Fibroblast of skin of scalp (primary cell): ENCODE measurements at regions not wholly inside any gene's neighbourhood (a gene's known extent, or its start where the extent isn't known, plus 50 kb on each side); places are given as distances from the start of the nearest gene placed in this dataset.
"Not testable (repeated sequence)": the region's sequence is repeated elsewhere in the genome, so short reads cannot be mapped to it uniquely, and the experiment has no call there.

Experiments used
- DNase-seq: peaks from one replicate; pipeline ENCODE4 v3.0.0-alpha.2; 2013

DNA sequence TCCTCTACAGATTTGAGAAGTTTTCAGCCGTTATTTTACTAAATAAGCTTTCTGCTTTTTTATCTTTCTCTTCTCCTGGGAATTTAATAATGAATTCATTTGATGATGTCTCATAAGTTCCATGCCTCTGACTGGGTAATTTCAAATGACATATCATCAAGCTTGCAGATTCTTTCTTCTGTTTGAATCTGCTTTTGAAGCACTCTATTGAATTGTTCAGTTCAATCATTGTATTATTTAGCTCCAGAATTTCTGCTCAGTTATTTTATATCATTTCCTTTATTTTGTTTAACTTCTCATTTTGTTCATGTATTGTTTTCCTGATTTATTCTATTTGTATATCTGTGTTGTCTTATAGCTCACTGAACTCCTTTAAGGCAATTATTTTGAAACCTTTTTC is 196.9 kb upstream of the CNTNAP2 start:
- DNase-seq = no peak

GRCh38 chr7:145916776-145917175 is 199.8 kb upstream of the CNTNAP2 start:
- no peak for DNase-seq

- no peak for DNase-seq
Measured at GRCh38 chr7:145915679-145916078, 200.9 kb upstream of the CNTNAP2 start.

GRCh38 chr7:145909991-145910513 is 206.5 kb upstream of the CNTNAP2 start:
- peak; percentile 51 for DNase-seq

GRCh38 chr7:145903658-145904057 is 212.9 kb upstream of the CNTNAP2 start:
- no peak for DNase-seq

- DNase-seq = no peak
Measured at GRCh38 chr7:145902123-145902522, 214.5 kb upstream of the CNTNAP2 start.

DNA sequence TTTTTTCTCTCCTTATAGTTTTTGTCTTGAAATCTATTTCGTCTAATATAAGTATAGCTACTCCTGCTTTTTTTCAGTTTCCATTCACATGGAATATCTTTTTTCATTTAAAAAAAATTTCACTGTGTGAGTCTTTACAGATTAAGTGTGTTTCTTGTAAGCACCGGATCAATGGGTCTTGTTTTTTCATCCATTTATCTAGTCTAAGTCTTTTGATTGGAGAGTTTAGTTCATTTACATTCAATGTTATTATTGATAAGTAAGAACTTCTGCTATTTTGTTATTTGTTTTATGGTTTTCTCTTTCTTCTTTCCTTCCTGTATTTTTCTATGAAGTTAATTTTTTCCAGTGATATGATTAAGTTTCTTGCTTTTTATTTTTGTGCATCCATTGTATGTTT is 216.7 kb upstream of the CNTNAP2 start:
- DNase-seq = no peak

DNA sequence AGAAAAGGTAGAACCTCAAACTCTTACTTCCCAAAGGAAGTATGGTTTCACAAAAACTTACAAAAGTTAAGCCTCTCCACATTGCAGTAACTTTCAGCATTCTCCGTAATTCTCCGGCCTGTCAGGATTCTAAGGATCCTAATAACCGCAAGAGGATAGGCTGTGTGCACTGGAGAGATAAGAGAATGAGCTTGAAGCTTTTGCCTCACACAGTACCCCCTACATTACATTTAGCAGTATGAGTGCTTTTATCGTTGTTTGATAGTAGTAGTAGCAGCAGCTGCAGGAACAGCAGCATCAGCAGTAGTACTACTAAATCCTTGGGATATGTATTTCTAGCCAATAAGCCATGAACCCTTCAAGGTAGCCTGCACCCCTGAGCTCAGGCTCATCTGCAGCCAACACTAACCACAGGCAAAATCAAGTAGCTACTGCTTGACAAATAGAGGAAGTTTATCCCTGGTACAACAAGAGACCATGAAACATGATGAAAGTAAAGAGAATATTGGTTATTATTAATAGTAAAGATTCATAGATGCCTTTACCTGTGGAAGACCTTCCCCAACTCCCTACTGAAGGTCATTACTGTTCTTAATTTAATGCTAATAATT is 222.6 kb upstream of the CNTNAP2 start:
- no peak for DNase-seq

DNA sequence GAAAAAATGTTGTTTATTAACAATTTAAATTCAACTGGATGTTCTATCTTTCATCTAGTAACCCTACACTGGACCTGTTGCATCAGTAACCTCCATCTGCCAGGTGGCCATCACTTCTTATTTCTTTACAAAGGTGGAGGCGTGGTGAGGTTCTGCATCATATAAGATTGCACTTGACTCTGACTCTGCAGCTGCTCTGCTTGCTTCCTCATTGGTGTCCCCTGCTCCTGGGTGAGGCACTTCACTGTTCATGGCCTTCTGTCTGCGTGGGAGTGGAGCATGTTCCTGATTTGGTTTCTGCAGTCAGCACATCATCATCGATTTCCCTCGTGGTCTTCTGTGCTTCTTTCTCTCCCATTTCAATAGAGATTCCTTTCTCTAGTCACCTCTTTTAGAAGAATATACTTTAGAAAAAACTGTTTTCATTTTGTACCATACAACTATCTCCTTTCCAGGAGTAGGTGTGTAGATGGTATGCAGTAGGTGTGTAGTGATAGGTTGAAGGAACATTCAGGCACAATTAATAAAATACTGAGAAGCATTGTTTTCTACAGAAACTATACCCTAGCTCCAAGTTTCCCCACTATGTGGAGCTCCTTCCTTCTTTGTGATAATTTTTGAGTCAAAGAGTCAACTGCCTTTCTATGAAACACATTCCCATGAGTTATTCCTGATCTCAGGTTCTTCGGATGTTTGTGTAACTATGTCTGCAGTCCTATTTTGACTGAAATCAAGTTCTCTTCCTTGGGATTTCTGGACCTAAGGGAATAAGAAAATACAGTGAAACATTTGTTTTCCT is 231.7 kb upstream of the CNTNAP2 start:
- DNase-seq = no peak

DNA sequence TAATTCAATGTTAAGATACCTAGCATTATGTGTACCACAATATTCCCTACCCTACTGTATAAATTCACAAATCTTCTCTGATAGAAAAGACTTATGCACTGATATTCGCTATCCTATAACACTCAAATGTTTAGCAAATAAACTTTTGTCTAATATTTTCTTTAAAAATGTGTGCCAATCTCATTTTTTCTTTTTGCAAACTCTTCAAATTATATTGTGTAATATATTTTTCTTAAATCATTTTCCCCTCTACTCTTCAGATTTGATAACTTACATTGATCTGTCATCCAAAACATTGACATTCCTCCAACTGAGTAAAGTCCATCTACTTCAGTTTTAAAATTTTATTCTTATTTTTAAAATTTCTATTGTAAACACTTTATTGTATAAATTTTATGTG is 240.2 kb upstream of the CNTNAP2 start:
- no peak for DNase-seq

DNA sequence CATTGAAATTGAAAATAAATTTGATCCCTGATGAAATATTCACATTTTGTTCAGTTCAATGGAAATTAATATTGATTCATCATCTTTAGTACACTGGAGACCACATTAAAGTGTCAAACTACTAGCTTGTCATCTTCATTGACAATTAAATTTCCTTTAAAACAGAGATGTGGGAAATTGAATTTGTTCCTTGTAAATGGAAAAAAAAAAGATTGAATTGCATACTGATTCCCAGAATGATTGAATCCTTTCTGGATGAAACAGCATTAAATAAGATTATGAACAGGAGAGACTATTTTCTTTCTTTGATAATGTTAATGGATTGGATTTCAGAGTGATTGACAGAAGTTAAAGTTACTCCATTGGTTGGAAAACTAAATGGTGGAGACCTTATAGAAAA is 241.3 kb upstream of the CNTNAP2 start:
- no peak for DNase-seq

DNA sequence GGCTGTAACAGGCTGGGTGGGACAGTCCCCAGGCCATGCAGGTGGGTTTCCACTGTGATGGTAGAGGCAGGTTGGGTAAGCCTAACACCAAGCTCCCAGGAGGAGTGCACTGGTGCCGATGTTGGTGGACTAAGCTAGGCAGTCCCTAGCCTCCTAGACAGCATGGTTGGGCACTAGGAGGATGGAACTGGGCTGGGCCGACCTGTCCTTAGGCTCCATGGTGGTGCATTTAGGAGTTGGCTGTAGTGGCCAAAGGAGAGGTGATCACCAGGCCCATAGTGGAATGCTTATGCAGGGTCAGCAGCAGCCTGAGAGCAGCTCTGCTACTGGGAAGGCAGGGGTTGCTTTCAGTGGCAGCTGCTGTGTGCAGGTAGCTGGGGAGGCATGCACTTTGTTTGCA is 247.7 kb upstream of the CNTNAP2 start:
- no peak for DNase-seq

DNA sequence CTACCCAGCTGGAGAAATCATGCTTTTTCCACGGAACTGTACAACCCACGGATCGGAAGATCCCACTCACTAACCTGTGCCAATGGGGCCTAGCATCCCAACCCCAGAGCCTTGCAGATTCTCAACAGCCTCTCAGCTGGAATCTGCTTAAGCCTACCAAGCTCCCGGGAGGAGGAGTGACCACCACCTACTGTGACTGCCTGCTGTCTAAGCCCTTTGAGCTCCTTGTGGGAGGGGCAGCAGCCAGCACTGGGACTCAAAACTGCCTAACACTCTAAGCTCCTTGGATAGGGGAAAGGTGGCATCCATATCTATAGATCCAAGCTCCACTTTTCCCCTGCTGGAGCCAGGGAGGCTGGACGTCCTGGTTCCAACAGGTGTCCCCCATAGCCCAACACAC is 254.4 kb upstream of the CNTNAP2 start:
- no peak for DNase-seq

DNA sequence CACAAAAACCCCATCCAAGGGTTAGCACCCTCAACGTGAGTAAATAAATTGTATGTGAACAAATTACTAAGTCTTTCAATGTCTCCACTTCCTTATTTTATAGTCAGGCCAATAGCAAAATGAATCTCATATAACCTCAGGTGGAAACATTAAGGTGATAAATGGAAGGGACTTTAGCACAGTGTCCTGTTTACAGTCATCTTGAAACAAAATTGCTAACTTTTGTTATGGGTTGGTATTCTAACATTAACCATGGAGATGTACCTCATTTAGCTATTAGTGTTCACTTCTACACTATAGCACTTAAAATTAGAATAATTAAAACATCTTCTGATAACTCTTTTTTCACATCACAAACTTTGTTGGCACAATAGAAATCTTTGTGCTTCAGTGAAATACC is 255.8 kb upstream of the CNTNAP2 start:
- DNase-seq = no peak

DNA sequence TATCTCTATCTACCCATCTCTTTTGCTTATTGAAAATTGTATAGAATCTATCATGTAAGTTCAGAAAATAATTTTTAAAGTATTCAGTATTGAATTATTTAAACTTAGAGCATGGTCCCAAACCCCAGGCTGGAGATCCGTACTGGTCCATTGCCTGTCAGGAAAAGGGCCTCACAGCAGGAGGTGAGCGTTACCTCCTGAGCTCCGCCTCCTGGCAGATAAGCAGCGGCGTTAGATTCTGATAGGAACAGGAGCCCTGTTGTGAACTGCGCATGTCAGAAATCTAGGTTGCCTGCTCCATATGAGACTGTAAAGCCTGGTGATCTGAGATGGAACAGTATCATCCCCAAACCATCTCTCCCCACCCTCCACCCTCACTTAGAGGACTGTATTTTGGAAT is 266.0 kb upstream of the CNTNAP2 start:
- DNase-seq = no peak

- no peak for DNase-seq
Measured at GRCh38 chr7:145848691-145849090, 267.9 kb upstream of the CNTNAP2 start.

DNA sequence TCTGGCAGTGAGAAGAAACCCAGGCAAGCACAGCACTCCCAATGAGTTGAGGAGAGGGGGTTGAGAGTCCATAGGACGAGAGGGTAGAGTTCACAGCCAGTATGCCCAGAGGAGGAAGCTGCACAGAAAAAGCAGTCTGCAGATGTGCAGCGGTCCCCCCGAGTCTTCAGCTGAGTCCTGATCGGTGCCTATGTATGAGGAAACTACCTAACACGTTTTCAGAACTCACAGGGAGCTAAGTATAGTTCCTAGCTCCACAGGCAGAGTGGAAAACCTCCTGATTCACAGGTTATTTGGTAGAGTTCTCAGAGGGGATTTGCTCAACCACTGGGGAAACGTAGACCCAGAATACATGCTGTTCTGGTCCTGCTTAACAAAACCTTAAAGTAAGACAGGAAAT is 271.3 kb upstream of the CNTNAP2 start:
- DNase-seq = no peak

- DNase-seq = no peak
Measured at GRCh38 chr7:145839814-145840213, 276.8 kb upstream of the CNTNAP2 start.

DNA sequence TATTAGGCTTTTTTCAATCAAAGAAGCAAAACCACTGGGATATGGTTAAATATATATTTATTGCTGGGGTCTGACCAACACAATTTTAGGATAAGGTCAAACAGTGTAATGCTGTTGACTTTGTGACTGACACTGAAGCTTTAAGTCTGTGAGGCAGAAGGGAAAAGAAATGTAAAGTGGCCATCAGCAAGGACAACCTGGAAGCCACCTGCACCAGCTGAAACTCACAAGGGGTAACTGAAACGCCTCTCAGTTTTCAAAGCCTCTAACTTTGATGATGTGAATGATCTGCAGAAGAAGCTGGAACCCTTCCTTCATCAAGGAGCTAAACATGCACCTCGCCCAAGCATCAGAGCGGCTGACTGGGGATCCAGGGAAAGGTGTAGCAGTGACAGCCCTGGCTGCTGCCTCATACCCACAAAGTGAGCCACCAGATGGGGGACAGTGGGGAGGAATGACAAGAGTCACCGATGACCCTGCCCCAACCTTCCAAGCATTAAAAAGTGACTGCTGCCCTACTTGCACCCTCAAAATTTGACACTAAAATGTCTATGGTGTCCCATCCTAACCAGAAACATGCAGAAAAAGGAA is 284.9 kb upstream of the CNTNAP2 start:
- no peak for DNase-seq

GRCh38 chr7:145817687-145818086 is 298.9 kb upstream of the CNTNAP2 start:
- no peak for DNase-seq

DNA sequence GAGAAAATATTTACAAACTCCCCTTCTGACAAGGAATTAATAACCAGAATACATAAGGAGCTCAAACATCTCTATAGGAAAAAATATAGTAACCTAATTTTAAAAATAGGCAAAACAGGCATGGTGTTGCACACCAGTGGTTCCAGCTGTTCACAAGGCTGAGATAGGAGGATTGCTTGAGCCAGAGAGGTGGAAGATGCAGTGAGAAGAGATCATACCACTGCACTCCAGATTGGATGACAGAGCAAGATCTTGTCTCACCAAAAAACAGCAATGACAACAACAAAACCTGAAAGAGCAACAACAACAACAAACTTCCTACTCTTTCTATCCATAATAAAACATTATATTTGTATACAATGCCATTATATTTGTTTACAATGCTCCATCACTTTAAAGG is 304.4 kb upstream of the CNTNAP2 start:
- no peak for DNase-seq

GRCh38 chr7:145805496-145805895 is 311.1 kb upstream of the CNTNAP2 start:
- not testable (repeated sequence) for DNase-seq

GRCh38 chr7:145797507-145797906 is 319.1 kb upstream of the CNTNAP2 start:
- no peak for DNase-seq

DNA sequence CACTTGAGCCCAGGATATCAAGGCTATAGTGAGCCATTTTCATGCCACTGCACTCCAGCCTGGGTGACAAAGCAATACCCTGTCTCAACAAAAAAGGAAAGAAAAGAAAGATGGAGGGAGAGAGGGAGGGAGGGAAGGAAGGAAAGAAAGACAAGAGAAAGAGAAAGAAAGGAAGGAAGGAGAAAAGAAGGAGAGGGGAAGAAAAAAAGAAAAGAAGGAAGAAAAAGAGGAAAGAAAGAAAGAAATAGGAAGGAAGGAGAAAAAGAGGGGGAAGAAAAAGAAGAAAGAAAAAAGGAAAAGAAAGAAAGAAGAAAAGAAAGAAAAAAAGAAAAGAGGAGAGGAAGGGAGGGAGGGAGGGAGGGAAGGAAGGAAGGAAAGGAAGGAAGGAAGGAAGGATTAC is 321.5 kb upstream of the CNTNAP2 start:
- DNase-seq = no peak
